PC-3 (cell line): ENCODE measurements at regions not wholly inside any gene's neighbourhood (a gene's known extent, or its start where the extent isn't known, plus 50 kb on each side); places are given as distances from the start of the nearest gene placed in this dataset.

Experiments
- ATAC-seq: fragments of 200-7000 bp; cut with Tn5 transposase; 2 replicates; pipeline ENCODE4 v1.9.1; 2020; ENCODE audit warnings: mild to moderate bottlenecking, moderate library complexity
- BruUV-seq: library from RNA; stranded (reverse); fragments of 400-500 nt; replicated peaks from 2 replicates; lab custom pipeline; 2021; lab: Mats Ljungman, UMichigan
- CTCF ChIA-PET: fragments of 300-600 bp; sonication (Branson Sonifier 250); formaldehyde crosslinking; loops from one replicate; lab custom pipeline; 2022; ENCODE audit warnings: antibody characterized with exemption; lab: Charles Lee
- POLR2A ChIA-PET: fragments of 300-600 bp; sonication (Branson Sonifier 250); formaldehyde crosslinking; loops from one replicate; lab custom pipeline; 2022; ENCODE audit warnings: antibody characterized with exemption; ENCODE audit not compliant: unreplicated experiment; lab: Charles Lee
- DNase-seq: peaks from one replicate; pipeline ENCODE4 v3.0.0-alpha.2; 2015
- H2AFZ ChIP-seq: fragments of 300-600 bp; sonication (generic); 2 replicates; pipeline ENCODE4 v1.6.0; 2016; ENCODE audit warnings: antibody characterized with exemption, low read length
- H3F3A ChIP-seq: fragments of 300-600 bp; sonication (generic); one replicate; pipeline ENCODE4 v1.6.0; 2017; ENCODE audit warnings: antibody characterized with exemption, low read length, control low read depth, mild to moderate bottlenecking; ENCODE audit not compliant: unreplicated experiment
- H3K27ac ChIP-seq: fragments of 300-600 bp; sonication (generic); 2 replicates; pipeline ENCODE4 v1.5.1; 2016; ENCODE audit warnings: mild to moderate bottlenecking, low read length
- H3K27me3 ChIP-seq: fragments of 300-600 bp; sonication (generic); 2 replicates; pipeline ENCODE4 v1.6.1; 2016; ENCODE audit warnings: low read length, mixed read lengths
- H3K36me3 ChIP-seq: fragments of 300-600 bp; sonication (generic); 2 replicates; pipeline ENCODE4 v1.6.1; 2016; ENCODE audit warnings: low read depth, mixed run types, low read length, mixed read lengths
- H3K4me1 ChIP-seq: fragments of 300-600 bp; sonication (generic); 2 replicates; pipeline ENCODE4 v1.5.1; 2016; ENCODE audit warnings: low read length; ENCODE audit not compliant: insufficient read depth
- H3K4me2 ChIP-seq: fragments of 300-600 bp; sonication (generic); 2 replicates; pipeline ENCODE4 v1.6.0; 2016; ENCODE audit warnings: low read length
- H3K4me3 ChIP-seq: fragments of 300-600 bp; sonication (generic); 2 replicates; pipeline ENCODE4 v1.5.1; 2016; ENCODE audit warnings: mild to moderate bottlenecking, low read length, mixed read lengths
- H3K79me2 ChIP-seq: fragments of 300-600 bp; sonication (generic); 2 replicates; pipeline ENCODE4 v1.6.1; 2017; ENCODE audit warnings: low read length, mixed read lengths
- H3K9ac ChIP-seq: fragments of 300-600 bp; sonication (generic); 2 replicates; pipeline ENCODE4 v1.6.0; 2016; ENCODE audit warnings: mild to moderate bottlenecking, low read length
- H3K9me2 ChIP-seq: fragments of 300-600 bp; sonication (generic); replicated peaks from 2 replicates; pipeline ENCODE4 v1.6.1; 2016; ENCODE audit warnings: mixed run types, low read length, mixed read lengths
- H3K9me3 ChIP-seq: fragments of 300-600 bp; sonication (generic); 2 replicates; pipeline ENCODE4 v1.6.1; 2016; ENCODE audit warnings: low read length, mixed read lengths
- H4K20me1 ChIP-seq: fragments of 300-600 bp; sonication (generic); 2 replicates; pipeline ENCODE4 v1.6.1; 2016; ENCODE audit warnings: low read length, mixed read lengths
- CTCF ChIP-seq: fragments of 300-600 bp; sonication (generic); conservative IDR thresholded peaks from 2 replicates; pipeline ENCODE4 v1.5.1; 2017; ENCODE audit warnings: antibody characterized with exemption, low read depth, mild to moderate bottlenecking, low read length
- EZH2 ChIP-seq: fragments of 300-600 bp; sonication (generic); IDR thresholded peaks from one replicate; pipeline ENCODE4 v1.6.1; 2017; ENCODE audit warnings: antibody characterized with exemption, mild to moderate bottlenecking, low read length; ENCODE audit not compliant: unreplicated experiment
- EZH2phosphoT487 ChIP-seq: fragments of 300-600 bp; sonication (generic); IDR thresholded peaks from 2 replicates; pipeline ENCODE4 v1.6.1; 2018; ENCODE audit warnings: mild to moderate bottlenecking, antibody characterized with exemption, low read length, borderline replicate concordance
- intact Hi-C: fragments of 100-400 bp; cut with micrococcal nuclease; formaldehyde crosslinking; loops from 2 replicates; pipeline ENCODE4 v1.9.0; 2023

DNA sequence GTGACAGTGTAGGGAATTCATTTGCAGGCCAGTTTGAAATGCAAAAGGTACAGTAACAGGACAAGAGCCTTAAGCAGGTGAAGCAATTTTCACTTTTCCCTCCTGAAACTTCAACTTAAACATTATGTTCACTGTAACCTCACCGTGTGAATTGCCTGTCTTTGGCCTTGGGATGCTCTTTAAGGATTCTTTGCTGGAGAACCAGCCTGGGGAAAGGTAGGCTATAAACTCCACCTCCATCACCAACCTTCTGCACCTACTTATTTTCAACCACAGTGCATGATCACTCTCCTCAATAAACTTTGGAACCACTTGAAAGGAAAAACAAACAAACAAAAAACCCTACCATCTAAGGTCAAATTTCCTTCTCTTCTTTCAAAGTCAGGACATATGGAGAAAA is 300.5 kb downstream of the TLE1 start:
- no TSS peak for BruUV-seq
- peaks cover 34% of the 10 kb centered on the region for H3K4me1 ChIP-seq
- DNase-seq (no peak), ATAC-seq (no peak)
- H3K27me3 ChIP-seq, result no peaks in the 10 kb centered on the region
- ChIA-PET CTCF (no interaction called here), POLR2A (no interaction called here)
- TF ChIP-seq EZH2, result no peak
- no peak for TF ChIP-seq CTCF
- no peak for TF ChIP-seq EZH2phosphoT487
- H3K9ac ChIP-seq, result no peak overlapping the region
- H3F3A ChIP-seq, result no peaks in the 10 kb centered on the region
- no peaks in the 10 kb centered on the region for H4K20me1 ChIP-seq
- intact Hi-C loops, result loop anchor here (1.0 kb wide), 1 partner anchor 58 kb away; no protein-coding TSS in a partner anchor
- peak overlapping the region; percentile 24; the same call in 1 of the 2 replicates for H3K4me2 ChIP-seq
- H3K36me3 ChIP-seq, result no peaks in the 10 kb centered on the region
- peak overlapping the region; percentile 72 for H3K27ac ChIP-seq
- H2AFZ ChIP-seq, result no peak overlapping the region
- no peaks in the 10 kb centered on the region for H3K79me2 ChIP-seq
- H3K9me2 ChIP-seq, result no peaks in the 10 kb centered on the region
- H3K9me3 ChIP-seq, result no peaks in the 10 kb centered on the region
- no peak overlapping the region for H3K4me3 ChIP-seq

- Histone ChIP-seq H3K4me3 (no peak overlapping the region), H3K36me3 (no peaks in the 10 kb centered on the region), H3K27me3 (no peaks in the 10 kb centered on the region), H3K9me3 (no peaks in the 10 kb centered on the region), H3K4me1 (peaks cover 34% of the 10 kb centered on the region), H3K27ac (no peak overlapping the region), H3K79me2 (no peaks in the 10 kb centered on the region), H4K20me1 (no peaks in the 10 kb centered on the region), H3F3A (no peaks in the 10 kb centered on the region), H3K9ac (no peak overlapping the region), H3K9me2 (no peaks in the 10 kb centered on the region), H2AFZ (no peak overlapping the region), H3K4me2 (no peak overlapping the region)
- BruUV-seq, result no TSS peak
- DNase-seq, result no peak
- ATAC-seq, result no peak
- TF ChIP-seq CTCF (no peak), EZH2 (no peak), EZH2phosphoT487 (no peak)
- CTCF ChIA-PET, result no interaction called here
- POLR2A ChIA-PET, result no interaction called here
- intact Hi-C loops, result no loop called here
Measured at GRCh38 chr9:81387360-81388106, 301.8 kb downstream of the TLE1 start.

GRCh38 chr9:81384911-81385310 is 304.4 kb downstream of the TLE1 start:
- ATAC-seq (no peak), DNase-seq (no peak)
- ChIA-PET CTCF (no interaction called here), POLR2A (no interaction called here)
- H3F3A ChIP-seq, result no peaks in the 10 kb centered on the region
- H3K9me2 ChIP-seq, result no peaks in the 10 kb centered on the region
- no peaks in the 10 kb centered on the region for H3K9me3 ChIP-seq
- no peak overlapping the region for H3K9ac ChIP-seq
- H3K4me2 ChIP-seq, result no peak overlapping the region
- no peak overlapping the region for H2AFZ ChIP-seq
- TF ChIP-seq EZH2phosphoT487, result no peak
- TF ChIP-seq CTCF, result no peak
- TF ChIP-seq EZH2, result no peak
- peaks cover 14% of the 10 kb centered on the region for H3K4me1 ChIP-seq
- H3K4me3 ChIP-seq, result no peak overlapping the region
- intact Hi-C loops, result no loop called here
- no peaks in the 10 kb centered on the region for H3K36me3 ChIP-seq
- H3K27me3 ChIP-seq, result no peaks in the 10 kb centered on the region
- no TSS peak for BruUV-seq
- H3K79me2 ChIP-seq, result no peaks in the 10 kb centered on the region
- H3K27ac ChIP-seq, result no peak overlapping the region
- no peaks in the 10 kb centered on the region for H4K20me1 ChIP-seq
